K562 (cell line): ENCODE measurements at regions not wholly inside any gene's neighbourhood (a gene's known extent, or its start where the extent isn't known, plus 50 kb on each side); places are given as distances from the start of the nearest gene placed in this dataset.

Source experiments
- ATAC-seq: fragments of 200-7000 bp; cut with Tn5 transposase; 3 replicates; pipeline ENCODE4 v1.9.1; 2020; ENCODE audit warnings: moderate library complexity
- BruUV-seq: library from RNA; stranded (reverse); fragments of 400-500 nt; replicated peaks from 2 replicates; lab custom pipeline; 2021; lab: Mats Ljungman, UMichigan
- CTCF ChIA-PET: fragments of 300-600 bp; formaldehyde crosslinking; extraction: SDS; loops from one replicate; lab custom pipeline; 2021; ENCODE audit warnings: low intra/inter-chr PET ratio; lab: Yijun Ruan, JAX
- POLR2A ChIA-PET: fragments of 300-600, 350-650 bp; sonication (Branson Sonifier 250); formaldehyde crosslinking; extraction: SDS; loops from one replicate; lab custom pipeline; 2021; ENCODE audit warnings: antibody characterized with exemption, inconsistent platforms; lab: Yijun Ruan, JAX
- DNase-seq, 4 experiments: peaks; one replicate each; pipeline versions ENCODE4 v3.0.0 to v3.0.0-alpha.2; 2011 to 2018; ENCODE audit warnings: low spot score in 3 of 4, mixed read lengths in 3 of 4; ENCODE audit errors: extremely low read depth in 1 of 4
- FAIRE-seq: peaks from 2 replicates; lab custom pipeline; 2011; peaks lifted over from hg19 to GRCh38; lab: Jason Lieb, UNC
- H2AFZ ChIP-seq: 2 replicates; pipeline ENCODE4 v1.6.0; 2011; ENCODE audit warnings: low read depth, low read length, control low read depth, inconsistent platforms
- H3K27ac ChIP-seq: fragments of 200-600 bp; 3 replicates; pipeline ENCODE4 v1.8.0; 2011; ENCODE audit warnings: low read depth, mild to moderate bottlenecking, control low read depth, inconsistent platforms, low read length, moderate library complexity, mixed read lengths; ENCODE audit errors: extremely low read depth
- H3K27me3 ChIP-seq, 2 experiments: fragments of 300-600 bp in 1 of 2; 2 replicates in 1 of 2; 3 replicates in 1 of 2; pipeline versions ENCODE4 v1.6.0 to v1.8.0; 2011; ENCODE audit warnings: inconsistent platforms in 2 of 2, low read length in 2 of 2, mild to moderate bottlenecking in 1 of 2, mixed read lengths in 1 of 2, moderate library complexity in 1 of 2; ENCODE audit not compliant: control insufficient read depth in 2 of 2, insufficient read depth in 2 of 2
- H3K36me3 ChIP-seq: fragments of 300-600 bp; 3 replicates; pipeline ENCODE4 v1.8.0; 2011; ENCODE audit warnings: mild to moderate bottlenecking, low read length, inconsistent platforms; ENCODE audit not compliant: control insufficient read depth, insufficient read depth
- H3K4me1 ChIP-seq, 2 experiments: fragments of 200-600 bp in 1 of 2; replicated peaks in 1 of 2; 2 replicates in 1 of 2; 3 replicates in 1 of 2; pipeline versions ENCODE4 v1.5.1 to v1.8.0; 2011; ENCODE audit warnings: inconsistent platforms in 2 of 2, low read length in 2 of 2, mild to moderate bottlenecking in 1 of 2, mixed read lengths in 1 of 2, moderate library complexity in 1 of 2; ENCODE audit not compliant: control insufficient read depth in 2 of 2, insufficient read depth in 2 of 2
- H3K4me2 ChIP-seq: 2 replicates; pipeline ENCODE4 v1.6.1; 2011; ENCODE audit warnings: low read length, control low read depth, inconsistent platforms, mixed read lengths; ENCODE audit not compliant: insufficient read depth
- H3K4me3 ChIP-seq: fragments of 200-600 bp; sonication (generic), shearing (Covaris generic); 2 replicates; pipeline ENCODE4 v1.5.1; 2016; ENCODE audit warnings: control low read depth, inconsistent platforms
- H3K79me2 ChIP-seq: fragments of 200-600 bp; 3 replicates; pipeline ENCODE4 v1.8.0; 2011; ENCODE audit warnings: low read length, inconsistent platforms; ENCODE audit not compliant: control insufficient read depth, insufficient read depth
- H3K9ac ChIP-seq, 2 experiments: 2 replicates each; pipeline versions ENCODE4 v1.6.0 to v1.6.1; 2011; ENCODE audit warnings: low read depth in 2 of 2, low read length in 2 of 2, control low read depth in 1 of 2, inconsistent platforms in 1 of 2, mild to moderate bottlenecking in 1 of 2, mixed read lengths in 1 of 2; ENCODE audit not compliant: insufficient read depth in 1 of 2
- H3K9me1 ChIP-seq: one replicate; pipeline ENCODE4 v1.6.0; 2011; ENCODE audit warnings: inconsistent platforms, mild to moderate bottlenecking, low read length, moderate library complexity; ENCODE audit not compliant: control insufficient read depth, insufficient read depth
- H3K9me3 ChIP-seq: replicated peaks from 2 replicates; pipeline ENCODE4 v1.5.1; 2011; ENCODE audit warnings: low read depth, low read length, inconsistent platforms; ENCODE audit not compliant: control insufficient read depth, insufficient read depth
- H4K20me1 ChIP-seq: replicated peaks from 2 replicates; pipeline ENCODE4 v1.6.1; 2011; ENCODE audit warnings: low read length, inconsistent platforms, mixed read lengths; ENCODE audit not compliant: control insufficient read depth, insufficient read depth
- E2F3 ChIP-seq: fragments of 250-450 bp; sonication (Bioruptor Pico); IDR thresholded peaks from 2 replicates; pipeline ENCODE4 v1.4.0; 2020; ENCODE audit warnings: mild to moderate bottlenecking
- NFE2 ChIP-seq: IDR thresholded peaks from 2 replicates; pipeline ENCODE4 v1.6.1; 2014; ENCODE audit warnings: antibody characterized with exemption, low read depth
- ZNF41 ChIP-seq: fragments of 250-450 bp; sonication (Bioruptor Pico); conservative IDR thresholded peaks from 2 replicates; pipeline ENCODE4 v1.4.0; 2020; ENCODE audit warnings: mild to moderate bottlenecking
- WGBS: fragments of 100-300 bp; shearing (Covaris generic); methylation state at CpG from one replicate; pipeline ENCODE4 v1.1.6; 2016; ENCODE audit warnings: low coverage, mixed read lengths; ENCODE audit not compliant: insufficient coverage; ENCODE audit errors: missing lambda C conversion rate; 5-methylcytosine and 5-hydroxymethylcytosine counted together
- in situ Hi-C: fragments of 300-500 bp; cut with MboI; formaldehyde crosslinking; loops from 4 replicates; pipeline ENCODE4 v1.15.0; 2018; ENCODE audit warnings: inconsistent platforms, mixed read lengths
- intact Hi-C: fragments of 100-400 bp; cut with micrococcal nuclease; formaldehyde crosslinking; loops from 2 replicates; pipeline ENCODE4 v1.14.2; 2022
- TF ChIP-seq, protein P1 (sequence below): sonication (generic); formaldehyde crosslinking; IDR thresholded peaks from 2 replicates; pipeline ENCODE4 v1.8.0; 2022; ENCODE audit warnings: mild to moderate bottlenecking, low read depth, missing genetic modification reagents
- TF ChIP-seq, protein P2 (sequence below): IDR thresholded peaks from 3 replicates; pipeline ENCODE4 v1.6.1; 2011; ENCODE audit warnings: borderline replicate concordance, mild to moderate bottlenecking; ENCODE audit not compliant: insufficient read length, insufficient read depth

GRCh38 chr1:219682788-219683187 lies 69.9 kb upstream of the ZC3H11B start (continued):
- TF ChIP-seq, protein P1, sequence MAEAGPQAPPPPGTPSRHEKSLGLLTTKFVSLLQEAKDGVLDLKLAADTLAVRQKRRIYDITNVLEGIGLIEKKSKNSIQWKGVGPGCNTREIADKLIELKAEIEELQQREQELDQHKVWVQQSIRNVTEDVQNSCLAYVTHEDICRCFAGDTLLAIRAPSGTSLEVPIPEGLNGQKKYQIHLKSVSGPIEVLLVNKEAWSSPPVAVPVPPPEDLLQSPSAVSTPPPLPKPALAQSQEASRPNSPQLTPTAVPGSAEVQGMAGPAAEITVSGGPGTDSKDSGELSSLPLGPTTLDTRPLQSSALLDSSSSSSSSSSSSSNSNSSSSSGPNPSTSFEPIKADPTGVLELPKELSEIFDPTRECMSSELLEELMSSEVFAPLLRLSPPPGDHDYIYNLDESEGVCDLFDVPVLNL: no peak
- TF ChIP-seq ZNF41 (no peak), NFE2 (no peak)

DNA sequence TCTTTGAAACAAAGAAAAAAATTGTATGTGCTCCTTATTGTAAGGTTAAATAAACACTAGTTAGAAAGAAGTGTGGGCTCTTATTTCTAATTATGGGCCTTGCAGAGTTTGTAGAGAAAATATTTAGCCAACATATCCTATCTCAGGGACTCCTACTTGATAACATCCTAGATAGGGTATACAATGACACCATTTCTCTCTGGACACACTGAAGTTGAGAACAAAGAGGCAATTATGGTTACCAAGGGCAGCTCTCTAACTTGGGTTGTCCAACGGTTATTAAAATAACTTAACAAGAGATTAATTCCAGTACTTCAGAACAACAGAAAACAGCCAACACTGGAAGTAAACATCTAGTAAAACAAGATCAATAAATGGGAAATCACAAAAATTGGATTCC lies 69.0 kb upstream of the ZC3H11B start:
- Histone ChIP-seq H3K27me3 (no peaks in the 10 kb centered on the region), H3K27ac (no peak overlapping the region), H3K79me2 (no peaks in the 10 kb centered on the region), H3K4me3 (no peak overlapping the region), H2AFZ (no peak overlapping the region), H3K9me3 (no peaks in the 10 kb centered on the region), H3K4me2 (no peak overlapping the region), H3K9me1 (no peaks in the 10 kb centered on the region), H3K36me3 (no peaks in the 10 kb centered on the region), H3K9ac (no peak overlapping the region), H4K20me1 (no peaks in the 10 kb centered on the region), H3K4me1 (no peaks in the 10 kb centered on the region)
- ChIA-PET CTCF (no interaction called here), POLR2A (no interaction called here)
- no peak for DNase-seq
- in situ Hi-C loops (no loop called here), intact Hi-C loops (no loop called here)
- 0% methylated on average over 1 of the region's 1 CpG for WGBS
- BruUV-seq: no TSS peak
- no peak for ATAC-seq
- FAIRE-seq: no peak
- TF ChIP-seq E2F3: no peak
- TF ChIP-seq, protein P2, sequence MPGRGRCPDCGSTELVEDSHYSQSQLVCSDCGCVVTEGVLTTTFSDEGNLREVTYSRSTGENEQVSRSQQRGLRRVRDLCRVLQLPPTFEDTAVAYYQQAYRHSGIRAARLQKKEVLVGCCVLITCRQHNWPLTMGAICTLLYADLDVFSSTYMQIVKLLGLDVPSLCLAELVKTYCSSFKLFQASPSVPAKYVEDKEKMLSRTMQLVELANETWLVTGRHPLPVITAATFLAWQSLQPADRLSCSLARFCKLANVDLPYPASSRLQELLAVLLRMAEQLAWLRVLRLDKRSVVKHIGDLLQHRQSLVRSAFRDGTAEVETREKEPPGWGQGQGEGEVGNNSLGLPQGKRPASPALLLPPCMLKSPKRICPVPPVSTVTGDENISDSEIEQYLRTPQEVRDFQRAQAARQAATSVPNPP: no peak
